ENCODE measurements at regions not wholly inside any gene's neighbourhood (a gene's known extent, or its start where the extent isn't known, plus 50 kb on each side); places are given as distances from the start of the nearest gene placed in this dataset.

- Histone ChIP-seq H3K27me3 (ENCODE audit: low read depth, low read length) (no peaks in the 10 kb centered on the region), H3K9ac (ENCODE audit: low read length) (no peak overlapping the region), H3K4me2 (ENCODE audit: low read length) (no peak overlapping the region), H3K4me1 (ENCODE audit: low read length) (no peaks in the 10 kb centered on the region), H3K79me2 (ENCODE audit: low read length) (no peaks in the 10 kb centered on the region), H3K27ac (ENCODE audit: low read length) (no peak overlapping the region), H3K9me3 (ENCODE audit: insufficient read depth, low read length) (no peaks in the 10 kb centered on the region), H3K4me3 (ENCODE audit: low read length) (no peak overlapping the region), H3K36me3 (replicated peaks; ENCODE audit: low read depth, low read length) (peaks cover 5% of the 10 kb centered on the region), H2AFZ (ENCODE audit: low read depth, low read length) (no peak overlapping the region), H4K20me1 (ENCODE audit: insufficient read depth, low read length) (no peaks in the 10 kb centered on the region)
- TF ChIP-seq CTCF (IDR thresholded peaks at IDR 0.05; ENCODE audit: low read depth, low read length) = no peak
- no peak for TF ChIP-seq EZH2phosphoT487 (IDR thresholded peaks at IDR 0.05; ENCODE audit: low read depth)
Observed at GRCh38 chr9:742104-742503, 99.4 kb upstream of the DMRT1 start.

- Histone ChIP-seq H3K27ac (ENCODE audit: low read length) (no peak overlapping the region), H3K9ac (ENCODE audit: low read length) (no peak overlapping the region), H3K4me2 (ENCODE audit: low read length) (no peak overlapping the region), H3K4me3 (ENCODE audit: low read length) (no peak overlapping the region), H3K36me3 (replicated peaks; ENCODE audit: low read depth, low read length) (peaks cover 5% of the 10 kb centered on the region), H3K27me3 (ENCODE audit: low read depth, low read length) (no peaks in the 10 kb centered on the region), H3K9me3 (ENCODE audit: insufficient read depth, low read length) (no peaks in the 10 kb centered on the region), H3K4me1 (ENCODE audit: low read length) (no peaks in the 10 kb centered on the region), H3K79me2 (ENCODE audit: low read length) (no peaks in the 10 kb centered on the region), H2AFZ (ENCODE audit: low read depth, low read length) (no peak overlapping the region), H4K20me1 (ENCODE audit: insufficient read depth, low read length) (no peaks in the 10 kb centered on the region)
- TF ChIP-seq EZH2phosphoT487 (IDR thresholded peaks at IDR 0.05; ENCODE audit: low read depth) (no peak), CTCF (IDR thresholded peaks at IDR 0.05; ENCODE audit: low read depth, low read length) (no peak)
Observed at GRCh38 chr9:742914-743589, 98.4 kb upstream of the DMRT1 start.

GRCh38 chr9:744046-744712 is 97.3 kb upstream of the DMRT1 start:
- H4K20me1 ChIP-seq (ENCODE audit: insufficient read depth, low read length) = no peaks in the 10 kb centered on the region

More at GRCh38 chr9:744046-744712, 97.3 kb upstream of the DMRT1 start:
- no peak overlapping the region for H3K4me3 ChIP-seq (ENCODE audit: low read length)
- H3K4me2 ChIP-seq (ENCODE audit: low read length) = no peak overlapping the region
- no peaks in the 10 kb centered on the region for H3K79me2 ChIP-seq (ENCODE audit: low read length)
- peaks cover 4% of the 10 kb centered on the region for H3K36me3 ChIP-seq (replicated peaks; ENCODE audit: low read depth, low read length)
- H3K4me1 ChIP-seq (ENCODE audit: low read length) = no peaks in the 10 kb centered on the region
- no peak overlapping the region for H3K9ac ChIP-seq (ENCODE audit: low read length)
- no peaks in the 10 kb centered on the region for H3K27me3 ChIP-seq (ENCODE audit: low read depth, low read length)
- no peaks in the 10 kb centered on the region for H3K9me3 ChIP-seq (ENCODE audit: insufficient read depth, low read length)
- H2AFZ ChIP-seq (ENCODE audit: low read depth, low read length) = no peak overlapping the region
- no peak overlapping the region for H3K27ac ChIP-seq (ENCODE audit: low read length)
- TF ChIP-seq CTCF (IDR thresholded peaks at IDR 0.05; ENCODE audit: low read depth, low read length) = no peak
- no peak for TF ChIP-seq EZH2phosphoT487 (IDR thresholded peaks at IDR 0.05; ENCODE audit: low read depth)

Data from OCI-LY3 (cell line).